K562 (cell line): ENCODE measurements at regions not wholly inside any gene's neighbourhood (a gene's known extent, or its start where the extent isn't known, plus 50 kb on each side); places are given as distances from the start of the nearest gene placed in this dataset.

Experiments
- NFRKB ChIP-seq: fragments of 450-650 bp; IDR thresholded peaks from 2 replicates; pipeline ENCODE4 v1.6.1; 2016; ENCODE audit warnings: low read depth
- TF ChIP-seq, protein P1 (sequence below): sonication (generic); formaldehyde crosslinking; IDR thresholded peaks from 2 replicates; pipeline ENCODE4 v1.8.0; 2022; ENCODE audit warnings: missing genetic modification reagents, mild to moderate bottlenecking, borderline replicate concordance

DNA sequence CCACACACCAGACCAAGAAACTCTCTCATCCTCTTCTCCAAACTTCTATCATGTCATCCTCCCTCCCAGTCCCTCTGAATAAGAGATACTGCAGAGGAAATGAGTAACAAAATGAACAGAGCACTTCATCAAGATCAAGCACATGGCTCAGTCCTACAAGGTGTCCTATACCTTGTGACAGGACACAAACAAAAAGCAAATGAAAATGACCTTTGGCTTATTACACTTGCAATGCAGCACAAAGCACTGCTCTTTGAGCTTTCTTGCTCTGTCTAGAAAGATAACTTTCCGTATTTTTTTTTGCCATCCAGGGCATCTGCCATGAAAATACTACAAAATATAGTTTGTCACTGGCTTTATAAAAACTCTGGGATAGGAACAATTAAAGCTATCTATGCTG, 402.7 kb downstream of the HNRNPD start:
- TF ChIP-seq, protein P1, sequence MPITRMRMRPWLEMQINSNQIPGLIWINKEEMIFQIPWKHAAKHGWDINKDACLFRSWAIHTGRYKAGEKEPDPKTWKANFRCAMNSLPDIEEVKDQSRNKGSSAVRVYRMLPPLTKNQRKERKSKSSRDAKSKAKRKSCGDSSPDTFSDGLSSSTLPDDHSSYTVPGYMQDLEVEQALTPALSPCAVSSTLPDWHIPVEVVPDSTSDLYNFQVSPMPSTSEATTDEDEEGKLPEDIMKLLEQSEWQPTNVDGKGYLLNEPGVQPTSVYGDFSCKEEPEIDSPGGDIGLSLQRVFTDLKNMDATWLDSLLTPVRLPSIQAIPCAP (CRISPR knock-in tag), result no peak
- TF ChIP-seq NFRKB, result no peak
